ENCODE measurements at regions not wholly inside any gene's neighbourhood (a gene's known extent, or its start where the extent isn't known, plus 50 kb on each side); places are given as distances from the start of the nearest gene placed in this dataset.

GRCh38 chr3:188975600-188976314 lies 196.0 kb upstream of the TPRG1 start:
- no peak for TF ChIP-seq POLR2A (IDR thresholded peaks at IDR 0.05)
- TF ChIP-seq, protein P1, sequence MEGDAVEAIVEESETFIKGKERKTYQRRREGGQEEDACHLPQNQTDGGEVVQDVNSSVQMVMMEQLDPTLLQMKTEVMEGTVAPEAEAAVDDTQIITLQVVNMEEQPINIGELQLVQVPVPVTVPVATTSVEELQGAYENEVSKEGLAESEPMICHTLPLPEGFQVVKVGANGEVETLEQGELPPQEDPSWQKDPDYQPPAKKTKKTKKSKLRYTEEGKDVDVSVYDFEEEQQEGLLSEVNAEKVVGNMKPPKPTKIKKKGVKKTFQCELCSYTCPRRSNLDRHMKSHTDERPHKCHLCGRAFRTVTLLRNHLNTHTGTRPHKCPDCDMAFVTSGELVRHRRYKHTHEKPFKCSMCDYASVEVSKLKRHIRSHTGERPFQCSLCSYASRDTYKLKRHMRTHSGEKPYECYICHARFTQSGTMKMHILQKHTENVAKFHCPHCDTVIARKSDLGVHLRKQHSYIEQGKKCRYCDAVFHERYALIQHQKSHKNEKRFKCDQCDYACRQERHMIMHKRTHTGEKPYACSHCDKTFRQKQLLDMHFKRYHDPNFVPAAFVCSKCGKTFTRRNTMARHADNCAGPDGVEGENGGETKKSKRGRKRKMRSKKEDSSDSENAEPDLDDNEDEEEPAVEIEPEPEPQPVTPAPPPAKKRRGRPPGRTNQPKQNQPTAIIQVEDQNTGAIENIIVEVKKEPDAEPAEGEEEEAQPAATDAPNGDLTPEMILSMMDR (IDR thresholded peaks at IDR 0.05 in 4 of 5, conservative IDR thresholded peaks at IDR 0.05 in 1 of 5): no peak

Measured in gastrocnemius medialis (tissue), 4 donors.